NCI-H2081 treated with DMSO at 0.1 percent for 48 hours (cell line): ENCODE measurements at regions not wholly inside any gene's neighbourhood (a gene's known extent, or its start where the extent isn't known, plus 50 kb on each side); places are given as distances from the start of the nearest gene placed in this dataset.

ENCODE experiments used
- DNase-seq: peaks from one replicate; lab custom pipeline; 2025; lab: John Stamatoyannopoulos, UW

GRCh38 chr4:125440814-125441213, 126.1 kb downstream of the FAT4 start:
- no peak for DNase-seq

- no peak for DNase-seq
Measured at GRCh38 chr4:125444166-125444565, 129.4 kb downstream of the FAT4 start.

GRCh38 chr4:125445525-125445924, 130.8 kb downstream of the FAT4 start:
- DNase-seq = no peak

GRCh38 chr4:125447551-125448290, 133.0 kb downstream of the FAT4 start:
- DNase-seq = no peak

GRCh38 chr4:125456075-125456474, 141.3 kb downstream of the FAT4 start:
- DNase-seq = no peak

- DNase-seq = no peak
Measured at GRCh38 chr4:125459531-125459930, 144.8 kb downstream of the FAT4 start.

- no peak for DNase-seq
Measured at GRCh38 chr4:125461676-125462363, 147.1 kb downstream of the FAT4 start.

- no peak for DNase-seq
Measured at GRCh38 chr4:125464146-125464545, 149.4 kb downstream of the FAT4 start.

- DNase-seq = peak; percentile 92
Measured at GRCh38 chr4:125481334-125482045, 166.7 kb downstream of the FAT4 start.

GRCh38 chr4:125482822-125483221, 168.1 kb downstream of the FAT4 start:
- DNase-seq = no peak

- no peak for DNase-seq
Measured at GRCh38 chr4:125483278-125483677, 168.5 kb downstream of the FAT4 start.

- DNase-seq = no peak
Measured at GRCh38 chr4:125484912-125485311, 170.2 kb downstream of the FAT4 start.

GRCh38 chr4:125486351-125486750, 171.6 kb downstream of the FAT4 start:
- no peak for DNase-seq

- no peak for DNase-seq
Measured at GRCh38 chr4:125489952-125490690, 175.4 kb downstream of the FAT4 start.

- no peak for DNase-seq
Measured at GRCh38 chr4:125492957-125493356, 178.2 kb downstream of the FAT4 start.

GRCh38 chr4:125497861-125498260, 183.1 kb downstream of the FAT4 start:
- DNase-seq = no peak

- DNase-seq = no peak
Measured at GRCh38 chr4:125498981-125499380, 184.2 kb downstream of the FAT4 start.

GRCh38 chr4:125501090-125501489, 186.3 kb downstream of the FAT4 start:
- DNase-seq = no peak

GRCh38 chr4:125501568-125501967, 186.8 kb downstream of the FAT4 start:
- no peak for DNase-seq

GRCh38 chr4:125505621-125506020, 190.9 kb downstream of the FAT4 start:
- no peak for DNase-seq

GRCh38 chr4:125507141-125507540, 192.4 kb downstream of the FAT4 start:
- no peak for DNase-seq

- no peak for DNase-seq
Measured at GRCh38 chr4:125511715-125512114, 197.0 kb downstream of the FAT4 start.
